ENCODE measurements at regions not wholly inside any gene's neighbourhood (a gene's known extent, or its start where the extent isn't known, plus 50 kb on each side); places are given as distances from the start of the nearest gene placed in this dataset.
"Not testable (repeated sequence)": the region's sequence is repeated elsewhere in the genome, so short reads cannot be mapped to it uniquely, and the experiment has no call there.

DNA sequence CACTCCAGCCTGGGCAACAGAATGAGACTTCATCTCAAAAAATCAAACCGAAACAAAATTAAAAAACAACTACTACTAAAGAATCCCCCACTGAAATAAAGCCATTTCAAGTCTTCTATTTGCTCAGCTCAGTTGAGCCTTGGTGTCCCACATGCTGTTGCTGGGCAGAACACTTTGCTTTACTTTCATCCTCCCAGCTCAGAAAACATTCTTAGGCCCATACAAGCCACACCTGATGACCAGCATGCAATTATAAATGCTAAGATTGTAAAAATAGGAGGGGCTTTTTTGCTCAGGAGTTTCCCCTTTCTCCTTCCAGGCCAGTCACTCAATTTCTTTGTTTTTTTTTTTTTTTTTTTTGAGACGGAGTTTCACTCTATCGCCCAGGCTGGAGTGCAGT lies 94.6 kb upstream of the PRSS12 start:
- H3K4me3 ChIP-seq (ENCODE audit: control extremely low read depth in 1 of 5, extremely low read depth in 1 of 5, insufficient read depth in 1 of 5, low read depth in 2 of 5, low read length in 4 of 5); H3K9ac ChIP-seq (ENCODE audit: low read length); H3K4me3 Mint-ChIP-seq; H3K79me2 ChIP-seq (ENCODE audit: control insufficient read depth, insufficient read depth, low read length); intact Hi-C loops (cut with micrococcal nuclease); POLR2A ChIA-PET; ATAC-seq (ENCODE audit: low read depth); H3K9me3 ChIP-seq (ENCODE audit: control extremely low read depth in 1 of 3, control insufficient read depth in 2 of 3, insufficient read depth in 1 of 3, low read length in 2 of 3); H3K9me3 Mint-ChIP-seq (ENCODE audit: insufficient read depth); H3K27me3 Mint-ChIP-seq; H3K36me3 ChIP-seq (replicated peaks in 1 of 2; ENCODE audit: control extremely low read depth in 1 of 2, control insufficient read depth in 1 of 2, extremely low read depth in 1 of 2, insufficient read depth in 2 of 2, low read length in 1 of 2); H3K4me1 Mint-ChIP-seq; H3K4me1 ChIP-seq (ENCODE audit: control insufficient read depth in 2 of 2, insufficient read depth in 2 of 2, low read length in 2 of 2); H3K27ac ChIP-seq (ENCODE audit: low read length in 2 of 2); H4K20me1 ChIP-seq (ENCODE audit: control insufficient read depth, insufficient read depth, low read length, poor library complexity, severe bottlenecking); DNase-seq; H3K27ac Mint-ChIP-seq; H2AFZ ChIP-seq (ENCODE audit: insufficient read depth, low read depth, low read length, poor library complexity, severe bottlenecking); H3K27me3 ChIP-seq (replicated peaks in 1 of 4; ENCODE audit: control extremely low read depth in 1 of 4, control insufficient read depth in 3 of 4, insufficient read depth in 4 of 4, low read length in 3 of 4); H3K4me2 ChIP-seq (replicated peaks; ENCODE audit: low read depth, low read length, poor library complexity, severe bottlenecking): not testable (repeated sequence)
- CTCF ChIA-PET, result interaction anchor here (0.7 kb wide), 1 partner anchor 1276 kb away, joined by 3 read pairs; no protein-coding TSS in a partner anchor
- WGBS (ENCODE audit: insufficient coverage), result 86% methylated on average over 1 of the region's 3 CpGs

DNA sequence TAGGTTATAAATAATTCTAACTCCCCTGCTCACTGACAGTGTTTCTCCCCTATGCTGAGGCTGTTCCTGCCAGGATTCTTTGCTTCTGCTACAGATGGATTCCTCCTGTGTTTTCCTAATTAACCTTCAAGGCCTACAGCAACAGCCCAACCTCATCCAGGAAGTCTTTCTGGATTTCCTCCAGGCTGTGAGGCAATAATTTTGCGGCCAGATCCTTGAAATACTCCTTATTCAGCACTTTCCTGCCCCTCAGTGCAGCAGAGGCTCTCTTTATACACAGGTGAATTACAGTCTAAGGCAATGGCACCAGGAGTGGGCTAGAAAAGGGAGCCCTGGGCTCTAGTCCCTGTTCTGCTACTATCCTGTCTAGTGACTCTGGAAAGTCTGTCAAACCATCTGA lies 102.1 kb upstream of the PRSS12 start:
- H3K27ac ChIP-seq (ENCODE audit: low read length in 2 of 2); H3K79me2 ChIP-seq (ENCODE audit: control insufficient read depth, insufficient read depth, low read length); DNase-seq; H3K27me3 Mint-ChIP-seq; H3K9me3 ChIP-seq (ENCODE audit: control extremely low read depth in 1 of 3, control insufficient read depth in 2 of 3, insufficient read depth in 1 of 3, low read length in 2 of 3); intact Hi-C loops (cut with micrococcal nuclease); POLR2A ChIA-PET; H3K27ac Mint-ChIP-seq; ATAC-seq (ENCODE audit: low read depth); H3K4me3 Mint-ChIP-seq; H4K20me1 ChIP-seq (ENCODE audit: control insufficient read depth, insufficient read depth, low read length, poor library complexity, severe bottlenecking); H3K4me3 ChIP-seq (ENCODE audit: control extremely low read depth in 1 of 5, extremely low read depth in 1 of 5, insufficient read depth in 1 of 5, low read depth in 2 of 5, low read length in 4 of 5); H3K4me2 ChIP-seq (replicated peaks; ENCODE audit: low read depth, low read length, poor library complexity, severe bottlenecking); H3K4me1 ChIP-seq (ENCODE audit: control insufficient read depth in 2 of 2, insufficient read depth in 2 of 2, low read length in 2 of 2); H3K9me3 Mint-ChIP-seq (ENCODE audit: insufficient read depth); H3K9ac ChIP-seq (ENCODE audit: low read length); CTCF ChIA-PET; H3K4me1 Mint-ChIP-seq; H2AFZ ChIP-seq (ENCODE audit: insufficient read depth, low read depth, low read length, poor library complexity, severe bottlenecking); H3K36me3 ChIP-seq (replicated peaks in 1 of 2; ENCODE audit: control extremely low read depth in 1 of 2, control insufficient read depth in 1 of 2, extremely low read depth in 1 of 2, insufficient read depth in 2 of 2, low read length in 1 of 2); H3K27me3 ChIP-seq (replicated peaks in 1 of 4; ENCODE audit: control extremely low read depth in 1 of 4, control insufficient read depth in 3 of 4, insufficient read depth in 4 of 4, low read length in 3 of 4): not testable (repeated sequence)
- no CpG with 5 or more reads among the region's 1 CpG for WGBS (ENCODE audit: insufficient coverage)

- H3K4me2 ChIP-seq (replicated peaks; ENCODE audit: low read depth, low read length, poor library complexity, severe bottlenecking); H3K4me3 ChIP-seq (ENCODE audit: control extremely low read depth in 1 of 5, extremely low read depth in 1 of 5, insufficient read depth in 1 of 5, low read depth in 2 of 5, low read length in 4 of 5); H3K27ac Mint-ChIP-seq; POLR2A ChIA-PET; CTCF ChIA-PET; H3K4me3 Mint-ChIP-seq; H3K9me3 ChIP-seq (ENCODE audit: control extremely low read depth in 1 of 3, control insufficient read depth in 2 of 3, insufficient read depth in 1 of 3, low read length in 2 of 3); H3K4me1 Mint-ChIP-seq; DNase-seq; H3K27me3 Mint-ChIP-seq; H2AFZ ChIP-seq (ENCODE audit: insufficient read depth, low read depth, low read length, poor library complexity, severe bottlenecking); intact Hi-C loops (cut with micrococcal nuclease); H3K9me3 Mint-ChIP-seq (ENCODE audit: insufficient read depth); ATAC-seq (ENCODE audit: low read depth); H4K20me1 ChIP-seq (ENCODE audit: control insufficient read depth, insufficient read depth, low read length, poor library complexity, severe bottlenecking); H3K36me3 ChIP-seq (replicated peaks in 1 of 2; ENCODE audit: control extremely low read depth in 1 of 2, control insufficient read depth in 1 of 2, extremely low read depth in 1 of 2, insufficient read depth in 2 of 2, low read length in 1 of 2); H3K79me2 ChIP-seq (ENCODE audit: control insufficient read depth, insufficient read depth, low read length); H3K27me3 ChIP-seq (replicated peaks in 1 of 4; ENCODE audit: control extremely low read depth in 1 of 4, control insufficient read depth in 3 of 4, insufficient read depth in 4 of 4, low read length in 3 of 4); H3K27ac ChIP-seq (ENCODE audit: low read length in 2 of 2); H3K9ac ChIP-seq (ENCODE audit: low read length); H3K4me1 ChIP-seq (ENCODE audit: control insufficient read depth in 2 of 2, insufficient read depth in 2 of 2, low read length in 2 of 2): not testable (repeated sequence)
- 92% methylated on average over 3 of the region's 5 CpGs for WGBS (ENCODE audit: insufficient coverage)
Measured at GRCh38 chr4:118461435-118461834, 108.6 kb upstream of the PRSS12 start.

- H3K9me3 ChIP-seq (ENCODE audit: control extremely low read depth in 1 of 3, control insufficient read depth in 2 of 3, insufficient read depth in 1 of 3, low read length in 2 of 3); H3K9ac ChIP-seq (ENCODE audit: low read length); H2AFZ ChIP-seq (ENCODE audit: insufficient read depth, low read depth, low read length, poor library complexity, severe bottlenecking); H3K27ac ChIP-seq (ENCODE audit: low read length in 2 of 2); H4K20me1 ChIP-seq (ENCODE audit: control insufficient read depth, insufficient read depth, low read length, poor library complexity, severe bottlenecking); intact Hi-C loops (cut with micrococcal nuclease); H3K4me1 Mint-ChIP-seq; H3K79me2 ChIP-seq (ENCODE audit: control insufficient read depth, insufficient read depth, low read length); H3K27me3 Mint-ChIP-seq; H3K4me2 ChIP-seq (replicated peaks; ENCODE audit: low read depth, low read length, poor library complexity, severe bottlenecking); H3K4me3 ChIP-seq (ENCODE audit: control extremely low read depth in 1 of 5, extremely low read depth in 1 of 5, insufficient read depth in 1 of 5, low read depth in 2 of 5, low read length in 4 of 5); H3K9me3 Mint-ChIP-seq (ENCODE audit: insufficient read depth); ATAC-seq (ENCODE audit: low read depth); H3K27me3 ChIP-seq (replicated peaks in 1 of 4; ENCODE audit: control extremely low read depth in 1 of 4, control insufficient read depth in 3 of 4, insufficient read depth in 4 of 4, low read length in 3 of 4); H3K36me3 ChIP-seq (replicated peaks in 1 of 2; ENCODE audit: control extremely low read depth in 1 of 2, control insufficient read depth in 1 of 2, extremely low read depth in 1 of 2, insufficient read depth in 2 of 2, low read length in 1 of 2); H3K4me3 Mint-ChIP-seq; H3K4me1 ChIP-seq (ENCODE audit: control insufficient read depth in 2 of 2, insufficient read depth in 2 of 2, low read length in 2 of 2); H3K27ac Mint-ChIP-seq; POLR2A ChIA-PET; DNase-seq; CTCF ChIA-PET: not testable (repeated sequence)
- WGBS (ENCODE audit: insufficient coverage), result 78% methylated on average over 1 of the region's 2 CpGs
Measured at GRCh38 chr4:118465831-118466230, 113.0 kb upstream of the PRSS12 start.

Data from B cell (primary cell).